Activated CD4-positive, alpha-beta T cell treated with anti-CD3 and anti-CD28 coated beads, Interleukin-2, amount 50 U/mL, for 24 hours (primary cell): ENCODE measurements at regions not wholly inside any gene's neighbourhood (a gene's known extent, or its start where the extent isn't known, plus 50 kb on each side); places are given as distances from the start of the nearest gene placed in this dataset.
"Not testable (repeated sequence)": the region's sequence is repeated elsewhere in the genome, so short reads cannot be mapped to it uniquely, and the experiment has no call there.

ENCODE experiments used
- DNase-seq, 2 donors: peaks; one replicate each; pipeline ENCODE4 v3.0.0-alpha.2; 2020; ENCODE audit warnings: low read depth in 1 of 2, low spot score in 1 of 2

DNA sequence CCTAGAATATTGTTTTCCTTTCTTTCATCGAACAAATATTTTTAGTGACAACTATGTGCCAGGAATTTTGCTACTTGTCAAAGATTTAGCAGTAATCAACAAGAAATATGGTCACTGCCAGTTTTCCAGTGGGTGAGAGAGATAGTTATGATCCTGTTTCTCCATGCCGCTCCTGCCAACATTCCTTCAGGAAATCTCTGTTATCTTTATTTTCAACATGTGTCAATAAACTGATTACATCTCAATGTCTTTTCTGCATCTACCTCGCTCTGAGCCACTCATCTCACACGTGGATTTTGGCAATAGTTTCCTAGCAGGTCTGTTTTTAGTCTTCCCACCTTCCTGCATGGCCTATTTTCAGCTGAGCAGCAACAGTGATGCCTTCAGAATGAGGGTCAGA is 650.0 kb upstream of the STXBP6 start:
- DNase-seq = no peak

DNA sequence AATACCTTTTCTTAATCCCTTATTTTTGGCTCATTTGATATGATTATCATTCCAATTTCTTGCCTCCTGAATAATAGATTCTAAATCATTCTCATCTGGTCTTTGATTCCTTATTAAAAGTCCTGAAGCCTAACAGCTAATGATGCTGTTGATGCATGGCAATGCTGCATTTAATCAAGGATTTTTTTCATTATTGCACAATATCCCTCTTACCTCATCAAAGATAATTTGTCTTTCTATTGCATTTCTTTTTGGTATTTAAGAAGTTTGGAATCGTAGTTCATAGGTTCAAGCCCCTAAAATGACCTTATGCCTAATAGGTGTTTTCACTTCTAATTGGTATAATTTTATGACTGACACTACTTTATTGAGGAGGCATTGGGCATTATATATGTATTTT is 648.2 kb upstream of the STXBP6 start:
- no peak for DNase-seq

DNA sequence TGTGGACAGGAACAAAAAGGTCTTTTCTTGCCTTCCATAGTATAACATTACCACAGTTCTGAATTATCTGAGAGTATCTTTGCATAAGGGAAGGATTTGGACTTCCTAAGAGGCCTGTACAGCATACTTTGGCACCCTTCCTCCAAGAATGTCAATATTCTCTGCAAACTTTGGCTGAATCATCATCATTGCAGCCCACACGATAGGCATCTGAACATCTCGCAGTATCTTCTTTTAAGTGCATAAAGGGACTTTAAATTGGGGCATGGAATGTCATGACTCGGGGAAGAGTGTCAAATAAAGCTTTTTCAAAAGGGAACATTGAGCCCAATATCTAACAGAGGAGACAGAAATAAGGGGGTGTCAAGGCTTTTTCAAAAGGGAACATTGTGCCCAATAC is 646.2 kb upstream of the STXBP6 start:
- DNase-seq = no peak

DNA sequence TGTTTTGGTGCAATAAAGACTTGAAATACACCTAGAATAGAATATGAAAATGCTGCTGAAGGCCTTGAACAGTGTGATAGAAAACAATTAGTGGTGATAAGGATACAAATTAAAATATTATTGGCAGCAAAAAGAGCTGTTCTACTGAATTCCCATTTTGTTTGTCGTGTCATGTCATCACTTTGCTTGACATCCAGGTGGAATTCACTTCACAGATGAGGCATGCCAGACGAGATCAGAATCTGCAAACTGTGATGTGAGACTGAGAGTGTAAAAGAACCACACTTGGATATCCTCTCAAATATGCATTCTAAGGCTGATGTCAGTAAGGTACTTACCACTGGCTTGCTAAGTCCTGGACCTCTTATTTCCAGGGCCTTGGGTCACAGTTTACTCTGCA is 635.1 kb upstream of the STXBP6 start:
- no peak for DNase-seq

DNA sequence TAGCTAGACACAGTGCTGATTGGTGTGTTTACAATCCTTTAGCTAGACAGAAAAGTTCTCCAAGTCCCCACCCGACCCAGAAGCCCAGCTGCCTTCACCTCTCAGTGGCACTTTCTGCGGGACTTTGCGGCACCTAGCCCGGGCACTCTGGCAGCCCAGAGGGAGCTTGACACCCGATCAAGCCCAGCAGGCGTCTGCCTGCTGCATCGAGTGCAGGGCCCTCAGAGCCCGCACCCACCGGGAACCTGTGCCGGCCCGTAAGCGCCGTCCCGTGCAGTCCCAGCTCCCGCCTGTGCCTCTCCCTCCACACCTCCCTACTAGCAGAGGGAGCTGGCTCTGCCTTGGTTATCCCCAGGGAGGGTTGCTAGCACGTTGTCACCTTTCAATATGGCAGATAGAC is 631.0 kb upstream of the STXBP6 start:
- DNase-seq = no peak

DNA sequence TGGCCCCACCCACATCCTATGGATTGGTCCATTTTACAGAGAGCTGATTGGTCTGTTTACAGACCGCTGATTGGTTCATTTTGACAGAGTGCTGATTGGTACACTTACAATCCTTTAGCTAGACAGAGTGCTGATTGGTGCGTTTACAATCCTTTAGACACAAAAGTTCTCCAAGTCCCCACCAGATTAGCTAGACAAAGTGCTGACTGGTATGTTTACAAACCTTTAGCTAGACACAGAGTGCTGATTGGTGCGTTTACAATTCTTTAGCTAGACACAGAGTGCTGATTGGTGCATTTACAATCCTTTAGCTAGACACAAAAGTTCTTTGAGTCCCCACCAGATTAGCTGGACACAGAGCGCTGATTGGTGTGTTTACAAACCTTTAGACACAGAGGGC is 630.6 kb upstream of the STXBP6 start:
- DNase-seq = not testable (repeated sequence)

DNA sequence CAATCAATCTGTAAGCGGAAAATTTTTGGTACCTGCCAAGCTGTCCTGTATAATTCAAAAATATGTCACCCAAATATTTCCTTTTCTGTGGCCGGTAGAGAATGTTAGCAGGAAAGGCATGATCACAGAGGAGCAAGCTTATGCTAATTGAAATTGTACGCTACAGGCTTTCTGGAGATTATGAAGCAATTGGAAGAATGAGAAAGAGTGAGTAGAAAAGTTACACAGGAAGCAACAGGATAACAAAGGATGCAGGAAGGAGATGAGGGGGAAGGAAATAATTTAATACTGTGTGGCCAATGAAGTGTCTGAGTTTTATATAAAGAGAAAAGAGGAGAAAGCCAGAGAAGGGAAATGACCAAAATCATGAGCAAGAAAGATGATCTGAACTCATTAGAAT is 627.2 kb upstream of the STXBP6 start:
- DNase-seq = no peak

DNA sequence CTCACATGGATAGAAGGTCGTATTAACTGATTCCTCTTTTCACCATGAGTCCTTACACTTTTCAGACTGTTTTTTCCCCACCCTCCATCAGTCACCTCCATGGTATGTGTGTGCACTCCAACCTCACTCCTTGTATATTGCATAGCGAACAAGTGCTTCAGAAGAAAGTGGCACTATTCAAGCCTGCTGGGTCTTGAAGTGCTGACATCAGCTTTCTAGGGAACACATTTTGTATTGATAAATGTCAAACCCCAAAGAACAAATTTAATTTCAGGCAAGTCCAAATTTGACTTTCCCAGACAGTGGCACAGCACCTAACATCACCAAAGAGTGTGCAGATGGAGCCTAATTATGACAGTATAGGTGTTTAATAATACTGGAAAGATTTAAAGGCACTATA is 617.4 kb upstream of the STXBP6 start:
- no peak for DNase-seq

DNA sequence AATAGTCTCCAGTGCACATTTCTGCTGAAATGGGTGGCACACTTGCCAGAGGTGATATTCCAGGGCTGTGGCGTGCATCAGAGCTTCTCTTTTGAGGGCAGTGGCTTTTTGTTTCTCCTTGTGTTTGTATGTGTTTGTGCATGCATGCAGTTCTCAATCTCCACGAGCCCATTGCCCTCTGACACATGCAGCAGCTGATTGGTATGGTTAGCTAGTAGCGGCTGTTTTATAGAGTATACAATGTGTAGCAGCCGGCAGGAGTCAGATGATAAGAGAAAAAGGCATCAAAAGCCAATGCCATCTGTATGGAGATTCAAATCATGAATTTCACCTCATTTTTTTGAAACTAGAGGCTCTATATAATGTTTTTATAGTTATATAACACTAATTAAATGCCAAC is 616.9 kb upstream of the STXBP6 start:
- no peak for DNase-seq

DNA sequence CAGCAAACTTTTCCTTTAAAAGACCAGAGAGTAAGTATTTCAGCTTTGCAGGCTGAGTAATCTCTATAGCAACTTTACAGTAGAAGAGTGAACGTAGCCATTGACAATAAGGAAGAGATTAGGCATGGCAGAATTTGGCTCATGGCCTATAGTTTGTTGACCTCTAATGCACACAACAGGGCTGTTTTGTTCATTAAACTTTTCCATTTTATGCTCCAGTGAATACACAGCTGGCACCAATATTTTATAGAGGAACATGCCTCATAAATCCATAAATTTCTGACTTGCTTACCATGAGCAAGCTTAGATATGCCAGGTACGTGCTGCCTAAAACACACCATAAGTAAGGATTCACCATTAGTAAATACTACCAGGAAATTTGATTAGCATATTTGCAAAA is 609.0 kb upstream of the STXBP6 start:
- DNase-seq = no peak

DNA sequence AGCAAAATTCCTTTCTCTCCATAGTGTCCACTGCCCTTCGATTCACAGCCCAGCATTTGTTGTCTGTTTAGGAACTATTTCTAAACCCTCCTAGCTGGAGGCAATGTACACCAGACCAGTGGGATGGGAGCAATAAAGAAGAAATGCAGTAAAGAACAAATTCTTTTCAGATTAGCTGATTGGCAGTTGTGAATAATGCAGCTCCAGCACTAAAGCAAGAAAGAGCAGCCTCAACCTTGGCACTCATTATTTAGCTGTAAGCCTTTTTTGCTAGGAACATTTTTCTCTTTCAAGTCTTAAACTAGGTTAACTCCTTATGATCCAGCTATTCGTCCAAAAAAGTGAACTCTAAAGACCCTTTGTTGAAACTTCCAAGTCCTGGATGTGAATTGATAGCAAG is 580.5 kb upstream of the STXBP6 start:
- no peak for DNase-seq

DNA sequence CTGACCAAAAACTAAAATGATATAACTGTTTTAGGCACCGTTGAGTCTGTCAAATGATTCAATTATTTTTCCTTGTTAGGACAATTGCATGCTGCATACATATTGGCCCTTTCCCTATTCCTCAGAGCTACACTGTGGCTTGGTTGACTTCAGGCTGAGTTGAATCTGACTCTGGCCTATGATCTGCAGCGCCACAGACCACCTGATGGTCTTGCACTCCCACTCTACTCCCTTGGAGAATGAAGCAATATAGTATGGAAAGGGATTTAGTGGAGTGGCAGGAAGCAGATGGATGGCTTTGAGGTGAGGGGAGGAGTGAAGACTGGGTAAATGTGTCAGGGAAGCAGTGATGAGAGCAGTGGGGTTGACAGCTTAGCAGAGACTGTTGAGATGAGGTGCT is 579.0 kb upstream of the STXBP6 start:
- no peak for DNase-seq

DNA sequence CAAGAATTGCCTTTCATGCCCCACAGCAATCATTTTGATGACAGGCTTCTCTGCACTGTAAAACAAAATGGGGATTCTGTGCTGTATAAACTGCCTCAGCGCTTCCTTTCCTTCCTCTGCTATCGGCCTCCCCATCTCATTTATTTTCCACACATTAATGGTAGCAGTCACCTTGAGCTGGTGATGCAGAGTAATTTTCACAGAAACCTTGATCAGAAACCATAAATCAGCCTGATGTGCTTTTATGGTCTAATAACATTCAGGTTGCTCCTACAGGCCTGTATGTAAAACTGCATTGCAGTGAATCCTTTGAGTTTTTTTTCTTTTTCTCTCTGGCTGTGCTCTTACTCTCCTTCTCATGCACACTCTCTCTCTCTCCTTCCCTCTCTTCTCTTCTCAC is 578.4 kb upstream of the STXBP6 start:
- DNase-seq = no peak

DNA sequence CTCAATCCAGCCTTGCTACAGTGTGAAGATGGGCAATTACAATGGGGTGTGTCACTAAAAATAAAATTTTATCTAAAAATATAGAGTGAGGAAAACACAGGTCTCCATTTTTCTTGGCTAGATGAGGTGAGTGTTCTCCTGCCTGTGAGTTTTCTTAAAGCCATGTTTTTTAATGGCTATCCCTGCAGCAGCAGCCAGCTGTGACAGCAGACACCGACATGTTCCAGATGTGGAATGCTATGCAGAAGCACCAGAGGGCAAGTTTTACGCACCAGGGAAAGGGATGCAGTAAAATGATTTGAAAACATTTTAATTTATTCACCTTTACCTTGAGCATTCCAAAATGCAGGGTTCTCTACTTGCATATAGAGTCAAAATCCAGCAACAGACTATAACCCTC is 577.0 kb upstream of the STXBP6 start:
- DNase-seq = no peak

DNA sequence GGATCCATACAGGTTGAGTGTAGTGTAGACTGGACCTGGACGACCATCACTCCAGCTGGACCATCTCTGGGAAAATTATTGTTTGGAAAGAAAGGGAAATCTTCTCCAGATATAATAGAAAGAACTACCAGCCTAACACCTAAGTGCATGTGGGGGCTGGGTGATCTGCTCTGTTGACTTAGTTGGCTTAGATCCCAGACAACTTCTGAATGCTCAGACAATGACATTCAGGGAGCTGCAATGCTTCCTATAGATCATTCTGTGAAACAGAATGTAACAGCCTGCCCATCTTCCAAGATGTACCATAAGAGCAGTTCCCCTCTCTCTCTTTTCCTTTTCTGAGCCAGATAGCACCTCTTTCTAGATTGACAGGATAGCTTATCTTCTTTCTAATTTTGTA is 572.8 kb upstream of the STXBP6 start:
- no peak for DNase-seq

DNA sequence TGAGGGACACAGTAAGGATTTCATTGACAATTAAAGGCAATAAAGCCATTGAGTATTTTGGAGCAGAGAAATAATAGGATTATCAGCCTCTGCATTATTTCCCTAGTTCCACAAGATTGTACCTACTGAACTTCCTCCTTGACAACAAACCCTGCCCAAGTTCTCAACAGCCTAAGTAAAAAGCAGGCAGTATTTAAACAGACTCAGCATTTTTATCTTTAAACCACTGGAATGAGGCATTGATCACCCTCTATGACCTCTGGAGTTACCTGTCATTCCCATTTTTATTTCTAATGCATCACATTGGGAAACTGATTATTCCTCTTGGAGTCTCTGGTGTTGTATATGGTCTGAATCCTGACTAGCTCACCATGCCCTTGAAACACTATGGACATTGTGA is 570.6 kb upstream of the STXBP6 start:
- DNase-seq = no peak

DNA sequence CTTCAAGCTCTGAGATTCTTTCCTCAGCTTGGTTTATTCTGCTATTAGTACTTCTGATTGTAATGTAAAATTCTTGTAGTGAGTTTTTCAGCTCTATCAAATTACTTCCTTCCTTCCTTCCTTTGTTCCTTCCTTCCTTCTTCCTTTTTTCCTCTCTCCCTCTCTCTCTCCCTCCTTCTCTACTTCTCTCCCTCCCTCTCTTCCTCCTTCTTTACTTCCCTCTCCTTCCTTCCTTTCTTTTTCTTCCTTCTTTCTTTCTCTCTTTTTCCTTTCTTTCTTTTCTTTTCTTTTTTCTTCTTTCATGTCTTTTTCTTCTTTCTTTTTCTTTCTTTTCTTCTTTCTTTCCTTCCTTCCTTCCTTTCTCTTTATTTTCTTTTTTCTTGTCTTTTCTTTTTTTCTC is 565.2 kb upstream of the STXBP6 start:
- no peak for DNase-seq

DNA sequence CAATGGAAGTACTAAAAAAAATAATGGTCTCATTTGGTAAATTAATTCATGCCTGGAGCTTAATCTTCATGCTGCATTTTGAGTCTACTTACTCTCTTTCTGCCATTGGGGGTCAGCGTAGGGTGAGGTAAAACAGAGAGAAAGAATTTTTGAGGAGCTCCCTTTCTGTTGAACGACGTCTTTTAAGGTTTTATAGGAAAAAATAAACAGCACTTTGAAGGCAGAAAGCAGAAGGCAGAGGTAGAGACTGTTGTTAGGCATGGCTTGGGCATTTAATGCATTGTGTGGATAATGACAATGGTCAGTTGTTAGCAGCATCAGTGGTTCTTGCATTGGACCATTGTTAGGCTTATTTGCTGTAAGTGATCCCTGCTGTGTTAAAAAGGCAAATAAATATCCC is 557.2 kb upstream of the STXBP6 start:
- no peak for DNase-seq

DNA sequence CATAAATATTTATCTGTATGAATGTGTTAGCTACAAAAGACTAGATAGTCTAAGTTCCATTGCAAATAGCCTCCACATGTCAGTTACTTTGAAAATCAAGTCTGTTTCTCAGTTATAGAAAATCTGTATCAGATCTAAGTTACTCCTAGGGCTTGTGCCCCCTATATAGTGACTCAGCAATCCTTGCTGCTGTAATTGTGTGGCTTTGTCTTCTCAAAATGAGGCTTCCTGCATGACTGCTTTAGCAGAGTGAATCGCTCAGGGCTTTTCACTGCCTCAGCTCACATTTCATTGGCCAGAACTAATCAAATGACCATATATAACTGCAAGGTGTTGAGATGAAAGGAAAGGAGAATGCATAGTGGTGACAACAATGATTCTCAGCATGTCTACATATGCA is 552.2 kb upstream of the STXBP6 start:
- no peak for DNase-seq

DNA sequence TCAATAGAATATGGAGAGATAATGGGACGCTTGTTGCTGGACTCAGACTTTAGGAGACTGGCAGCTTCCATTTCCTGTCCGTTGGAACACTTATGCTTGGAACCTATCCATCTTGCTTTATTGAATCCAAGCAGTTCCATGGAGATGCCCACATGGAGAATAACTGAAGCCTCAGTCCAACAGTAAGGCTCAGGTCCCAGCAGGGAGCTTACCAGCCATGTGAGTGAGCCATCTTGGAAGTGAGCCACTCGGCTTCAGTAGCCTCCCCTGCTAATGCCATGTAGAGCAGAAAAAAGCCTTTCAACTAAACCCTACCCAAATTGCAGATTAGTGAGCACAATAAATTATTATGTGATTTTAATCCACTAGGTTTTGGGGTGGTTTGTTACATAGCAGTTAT is 538.8 kb upstream of the STXBP6 start:
- no peak for DNase-seq

DNA sequence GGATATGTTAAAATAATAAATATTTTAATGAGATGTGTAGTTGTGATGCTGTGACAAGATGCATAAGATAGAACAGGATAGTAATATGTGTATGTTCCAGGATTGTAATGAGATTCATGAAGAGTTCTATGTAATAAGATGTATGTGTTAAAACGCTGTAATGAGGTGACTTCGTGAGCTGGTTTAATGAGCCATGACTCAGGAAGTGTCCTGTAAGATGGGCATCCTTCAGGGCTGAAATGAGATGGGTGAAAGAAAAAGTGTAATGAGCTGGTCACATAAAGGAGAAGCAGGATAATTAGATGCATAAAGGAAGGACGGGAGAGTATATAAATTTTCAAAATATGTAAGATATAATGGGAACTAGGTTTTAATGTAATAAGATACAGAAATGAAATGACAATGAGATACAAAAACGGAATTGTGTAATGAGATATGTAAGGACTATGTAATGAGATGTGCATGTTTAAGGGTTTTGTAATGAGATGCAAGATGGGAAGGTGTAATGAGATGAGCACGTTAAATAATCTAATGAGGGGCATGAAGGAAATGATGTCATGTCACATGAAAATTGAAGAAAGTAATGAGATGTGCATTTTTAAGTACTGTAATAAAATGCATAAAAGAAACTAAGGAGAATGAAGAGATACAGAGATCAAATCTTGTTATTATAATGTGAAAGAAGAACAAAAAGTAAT is 524.8 kb upstream of the STXBP6 start:
- DNase-seq = no peak

DNA sequence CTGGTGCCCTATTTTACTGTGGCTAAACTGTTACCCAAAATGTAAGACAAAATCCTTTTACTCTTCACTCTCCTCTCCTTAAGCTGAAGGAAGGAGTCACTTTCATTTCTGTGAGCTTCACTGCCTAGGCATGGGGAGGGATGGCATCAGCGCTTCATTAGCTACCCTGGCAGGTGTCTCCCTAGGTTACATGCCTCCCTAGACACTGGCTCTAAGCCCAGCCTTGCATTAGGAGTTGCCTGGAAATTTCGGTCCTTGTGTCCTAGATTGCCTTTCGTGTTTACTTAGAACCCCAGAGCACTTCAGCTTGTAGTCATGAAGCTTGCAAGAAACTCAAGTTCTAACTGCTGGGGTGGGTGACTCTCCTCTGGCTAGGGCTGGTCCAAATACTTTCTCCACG is 520.5 kb upstream of the STXBP6 start:
- no peak for DNase-seq

DNA sequence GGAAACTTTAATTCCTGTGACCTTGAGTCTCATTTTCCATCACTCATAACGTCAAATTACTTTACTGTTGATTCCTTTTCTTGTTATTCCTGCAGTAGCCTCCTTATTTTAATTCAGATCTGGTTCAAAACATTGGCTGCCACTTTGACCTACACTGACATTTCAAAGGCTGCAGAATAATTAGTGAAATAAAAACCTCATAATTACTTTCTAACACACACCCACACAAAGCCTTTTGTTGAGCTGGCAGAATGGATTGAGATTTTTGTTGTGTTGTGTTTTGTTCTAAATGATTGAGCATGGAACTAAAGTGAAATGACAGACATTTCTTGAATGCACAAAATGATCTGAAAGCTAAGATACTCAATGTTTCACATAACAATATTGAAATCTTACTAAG is 507.5 kb upstream of the STXBP6 start:
- no peak for DNase-seq

DNA sequence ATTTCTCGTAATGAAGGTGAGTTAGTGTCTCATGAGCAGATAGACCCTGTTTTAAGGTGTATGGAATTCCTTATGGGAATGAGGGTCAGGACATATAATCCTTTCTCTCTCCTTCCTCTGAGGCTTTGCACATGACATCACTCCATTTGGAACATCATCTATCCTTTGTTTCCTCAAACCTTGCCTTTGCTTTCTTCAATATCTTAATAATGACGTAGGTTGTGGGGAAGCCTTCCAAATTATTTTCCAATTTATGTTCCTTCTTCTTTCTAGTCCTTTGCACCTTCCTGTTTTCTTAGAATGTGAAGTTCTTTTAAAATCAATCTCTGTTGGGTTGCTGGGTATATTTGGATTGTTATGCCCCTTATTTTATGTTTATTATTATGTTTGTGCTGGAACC is 502.9 kb upstream of the STXBP6 start:
- no peak for DNase-seq
